Tibial nerve (tissue), 4 donors: ENCODE measurements at regions not wholly inside any gene's neighbourhood (a gene's known extent, or its start where the extent isn't known, plus 50 kb on each side); places are given as distances from the start of the nearest gene placed in this dataset.

Source experiments
- DNase-seq, 2 donors: peaks; one replicate each; pipeline ENCODE4 v3.0.0-alpha.2; 2019; ENCODE audit warnings: low spot score in 2 of 2
- H3K27ac ChIP-seq, 4 donors: fragments of 200-600 bp; sonication (generic) in 3 of 4; one replicate each; pipeline ENCODE4 v1.5.1; 2017 to 2019; ENCODE audit warnings: mild to moderate bottlenecking in 1 of 4
- H3K27me3 ChIP-seq, 2 donors: fragments of 200-600 bp; sonication (generic) in 1 of 2; one replicate each; pipeline versions ENCODE4 v1.5.1 to v1.6.0; 2017 to 2019
- H3K36me3 ChIP-seq, 3 donors: fragments of 200-600 bp; sonication (generic); one replicate each; pipeline ENCODE4 v1.5.1; 2018 to 2019
- H3K4me1 ChIP-seq, 4 donors: fragments of 200-600 bp; sonication (generic) in 3 of 4; one replicate each; pipeline ENCODE4 v1.5.1; 2017 to 2019
- H3K4me3 ChIP-seq, 4 donors: fragments of 200-600 bp; sonication (generic) in 3 of 4; one replicate each; pipeline ENCODE4 v1.5.1; 2017 to 2019; ENCODE audit warnings: mild to moderate bottlenecking in 1 of 4, moderate library complexity in 1 of 4
- H3K9me3 ChIP-seq, 4 donors: fragments of 200-600 bp; sonication (generic) in 3 of 4; one replicate each; pipeline ENCODE4 v1.5.1; 2017 to 2019
- CTCF ChIP-seq, 5 experiments: fragments of 200-600 bp in 3 of 5; fragments of 450-650 bp in 2 of 5; sonication (generic) in 3 of 5; IDR thresholded peaks; one replicate each; pipeline ENCODE4 v1.5.1; 2016 to 2019; ENCODE audit warnings: antibody characterized with exemption in 5 of 5, mild to moderate bottlenecking in 3 of 5, moderate library complexity in 2 of 5
- EP300 ChIP-seq, 2 donors: sonication (generic); formaldehyde crosslinking; IDR thresholded peaks; one replicate each; pipeline ENCODE4 v1.6.1; 2017; ENCODE audit warnings: antibody characterized with exemption in 2 of 2, mild to moderate bottlenecking in 1 of 2
- POLR2A ChIP-seq, 2 donors: fragments of 450-650 bp; IDR thresholded peaks; one replicate each; pipeline ENCODE4 v1.6.1; 2017; ENCODE audit warnings: antibody characterized with exemption in 2 of 2, mild to moderate bottlenecking in 2 of 2, moderate library complexity in 2 of 2
- WGBS, 2 donors: methylation state at CpG; one replicate each; pipeline ENCODE4 v1.1.5; 2018; 5-methylcytosine and 5-hydroxymethylcytosine counted together

- no peaks in the 10 kb centered on the region for H3K27me3 ChIP-seq
- no peak overlapping the region for H3K4me3 ChIP-seq
- no peak overlapping the region for H3K27ac ChIP-seq
- 93 to 94% methylated on average over 11 of the region's 11 CpGs for WGBS, 2 donors
- TF ChIP-seq EP300 (IDR thresholded peaks at IDR 0.05): no peak
- no peak for TF ChIP-seq POLR2A (IDR thresholded peaks at IDR 0.05)
- no peak for TF ChIP-seq CTCF (IDR thresholded peaks at IDR 0.05)
- H3K36me3 ChIP-seq: no peaks in the 10 kb centered on the region
- no peak for DNase-seq
- peaks cover 0 to 28% (median 0%) of the 10 kb centered on the region in 4 donors for H3K9me3 ChIP-seq
- H3K4me1 ChIP-seq: no peaks in the 10 kb centered on the region
These were observed 213.6 kb downstream of the KIF26A start for GRCh38 chr14:104351849-104352492.

GRCh38 chr14:104352493-104353220 lies 214.3 kb downstream of the KIF26A start:
- Histone ChIP-seq H3K27me3 (no peaks in the 10 kb centered on the region), H3K9me3 (peaks cover 0 to 32% (median 0%) of the 10 kb centered on the region in 4 donors), H3K4me1 (no peaks in the 10 kb centered on the region), H3K36me3 (no peaks in the 10 kb centered on the region), H3K4me3 (no peak overlapping the region), H3K27ac (no peak overlapping the region)
- 94 to 97% methylated on average over 13 of the region's 13 CpGs for WGBS, 2 donors
- TF ChIP-seq POLR2A (IDR thresholded peaks at IDR 0.05) (no peak), CTCF (IDR thresholded peaks at IDR 0.05) (no peak), EP300 (IDR thresholded peaks at IDR 0.05) (no peak)
- DNase-seq: no peak

GRCh38 chr14:104353221-104353920 lies 215.0 kb downstream of the KIF26A start:
- peak in 1 of 2 donors; percentile 8 for DNase-seq
- peaks cover 0 to 25% (median 0%) of the 10 kb centered on the region in 4 donors for H3K9me3 ChIP-seq
- no peak overlapping the region for H3K27ac ChIP-seq
- TF ChIP-seq EP300 (IDR thresholded peaks at IDR 0.05) (no peak), CTCF (IDR thresholded peaks at IDR 0.05) (no peak), POLR2A (IDR thresholded peaks at IDR 0.05) (no peak)
- no peaks in the 10 kb centered on the region for H3K4me1 ChIP-seq
- no peaks in the 10 kb centered on the region for H3K36me3 ChIP-seq
- 73 to 80% methylated on average over 9 to 14 of the region's 14 CpGs for WGBS, 2 donors
- H3K27me3 ChIP-seq: no peaks in the 10 kb centered on the region
- no peak overlapping the region for H3K4me3 ChIP-seq

- 49 to 53% methylated on average over 22 of the region's 22 CpGs for WGBS, 2 donors
These were observed 215.7 kb downstream of the KIF26A start for GRCh38 chr14:104353921-104354701.

More at GRCh38 chr14:104353921-104354701, 215.7 kb downstream of the KIF26A start:
- DNase-seq: no peak
- Histone ChIP-seq H3K9me3 (peaks cover 0 to 21% (median 0%) of the 10 kb centered on the region in 4 donors), H3K27me3 (no peaks in the 10 kb centered on the region), H3K4me1 (no peaks in the 10 kb centered on the region), H3K27ac (no peak overlapping the region), H3K36me3 (no peaks in the 10 kb centered on the region), H3K4me3 (no peak overlapping the region)
- TF ChIP-seq CTCF (IDR thresholded peaks at IDR 0.05) (no peak), EP300 (IDR thresholded peaks at IDR 0.05) (peak; percentile 26 to 40), POLR2A (IDR thresholded peaks at IDR 0.05) (no peak)
